AG08396 (cell line): ENCODE measurements at regions not wholly inside any gene's neighbourhood (a gene's known extent, or its start where the extent isn't known, plus 50 kb on each side); places are given as distances from the start of the nearest gene placed in this dataset.

ENCODE experiments used
- DNase-seq: peaks from one replicate; pipeline ENCODE4 v3.0.0; 2012; ENCODE audit warnings: low spot score, mixed read lengths

GRCh38 chr17:77364941-77365583, 224.3 kb downstream of the SEC14L1 start:
- no peak for DNase-seq

GRCh38 chr17:77365584-77366186, 224.9 kb downstream of the SEC14L1 start:
- DNase-seq: peak; percentile 84

- DNase-seq: no peak
Observed at GRCh38 chr17:77366206-77366557, 225.4 kb downstream of the SEC14L1 start.

- DNase-seq: no peak
Observed at GRCh38 chr17:77366558-77367245, 225.9 kb downstream of the SEC14L1 start.

- DNase-seq: no peak
Observed at GRCh38 chr17:77369544-77369971, 228.8 kb downstream of the SEC14L1 start.

- DNase-seq: no peak
Observed at GRCh38 chr17:77370586-77370985, 229.8 kb downstream of the SEC14L1 start.

- peak; percentile 72 for DNase-seq
Observed at GRCh38 chr17:77371117-77371887, 230.5 kb downstream of the SEC14L1 start.

GRCh38 chr17:77371888-77372443, 231.2 kb downstream of the SEC14L1 start:
- peak; percentile 24 for DNase-seq

GRCh38 chr17:77372444-77373298, 231.9 kb downstream of the SEC14L1 start:
- DNase-seq: peak; percentile 93

GRCh38 chr17:77373299-77374169, 232.8 kb downstream of the SEC14L1 start:
- no peak for DNase-seq

GRCh38 chr17:77374170-77374936, 233.6 kb downstream of the SEC14L1 start:
- DNase-seq: peak; percentile 88

GRCh38 chr17:77375108-77375916, 234.5 kb downstream of the SEC14L1 start:
- no peak for DNase-seq

GRCh38 chr17:77375917-77376651, 235.3 kb downstream of the SEC14L1 start:
- peak; percentile 74 for DNase-seq

- DNase-seq: peak; percentile 69
Observed at GRCh38 chr17:77376795-77377709, 236.3 kb downstream of the SEC14L1 start.

GRCh38 chr17:77377710-77378235, 237.0 kb downstream of the SEC14L1 start:
- no peak for DNase-seq

GRCh38 chr17:77378318-77379064, 237.7 kb downstream of the SEC14L1 start:
- no peak for DNase-seq
